Tongue (tissue), 1 donor: ENCODE measurements at regions not wholly inside any gene's neighbourhood (a gene's known extent, or its start where the extent isn't known, plus 50 kb on each side); places are given as distances from the start of the nearest gene placed in this dataset.

Experiments used
- DNase-seq: peaks from one replicate; pipeline ENCODE4 v3.0.0-alpha.2; 2015

- no peak for DNase-seq
Measured at GRCh38 chr10:52442576-52442975, 128.5 kb downstream of the DKK1 start.

- DNase-seq: no peak
Measured at GRCh38 chr10:52443419-52444388, 129.6 kb downstream of the DKK1 start.

- DNase-seq: no peak
Measured at GRCh38 chr10:52446391-52446790, 132.3 kb downstream of the DKK1 start.

- no peak for DNase-seq
Measured at GRCh38 chr10:52447931-52448353, 133.9 kb downstream of the DKK1 start.

GRCh38 chr10:52450762-52451291, 136.7 kb downstream of the DKK1 start:
- DNase-seq: no peak

- DNase-seq: no peak
Measured at GRCh38 chr10:52451817-52452216, 137.7 kb downstream of the DKK1 start.

GRCh38 chr10:52452600-52453493, 138.8 kb downstream of the DKK1 start:
- no peak for DNase-seq

- DNase-seq: no peak
Measured at GRCh38 chr10:52453501-52453900, 139.4 kb downstream of the DKK1 start.

GRCh38 chr10:52454491-52454890, 140.4 kb downstream of the DKK1 start:
- no peak for DNase-seq

- no peak for DNase-seq
Measured at GRCh38 chr10:52455098-52455497, 141.0 kb downstream of the DKK1 start.

GRCh38 chr10:52459097-52459496, 145.0 kb downstream of the DKK1 start:
- no peak for DNase-seq

- no peak for DNase-seq
Measured at GRCh38 chr10:52463826-52464225, 149.7 kb downstream of the DKK1 start.

- DNase-seq: no peak
Measured at GRCh38 chr10:52464368-52465124, 150.5 kb downstream of the DKK1 start.

GRCh38 chr10:52465202-52465601, 151.1 kb downstream of the DKK1 start:
- no peak for DNase-seq

- peak; percentile 69 for DNase-seq
Measured at GRCh38 chr10:52466464-52466863, 152.4 kb downstream of the DKK1 start.

GRCh38 chr10:52469970-52470705, 156.1 kb downstream of the DKK1 start:
- no peak for DNase-seq

GRCh38 chr10:52472406-52473146, 158.5 kb downstream of the DKK1 start:
- no peak for DNase-seq

GRCh38 chr10:52474265-52474664, 160.2 kb downstream of the DKK1 start:
- DNase-seq: no peak

- no peak for DNase-seq
Measured at GRCh38 chr10:52477305-52477704, 163.2 kb downstream of the DKK1 start.

GRCh38 chr10:52479567-52479966, 165.5 kb downstream of the DKK1 start:
- DNase-seq: no peak
